HG03045 (cell line): ENCODE measurements at regions not wholly inside any gene's neighbourhood (a gene's known extent, or its start where the extent isn't known, plus 50 kb on each side); places are given as distances from the start of the nearest gene placed in this dataset.

Experiments used
- ATAC-seq: cut with Tn5 transposase; IDR thresholded peaks from one replicate; pipeline ENCODE4 v1.9.1; 2021; ENCODE audit warnings: mild to moderate bottlenecking, moderate library complexity; ENCODE audit not compliant: unreplicated experiment

DNA sequence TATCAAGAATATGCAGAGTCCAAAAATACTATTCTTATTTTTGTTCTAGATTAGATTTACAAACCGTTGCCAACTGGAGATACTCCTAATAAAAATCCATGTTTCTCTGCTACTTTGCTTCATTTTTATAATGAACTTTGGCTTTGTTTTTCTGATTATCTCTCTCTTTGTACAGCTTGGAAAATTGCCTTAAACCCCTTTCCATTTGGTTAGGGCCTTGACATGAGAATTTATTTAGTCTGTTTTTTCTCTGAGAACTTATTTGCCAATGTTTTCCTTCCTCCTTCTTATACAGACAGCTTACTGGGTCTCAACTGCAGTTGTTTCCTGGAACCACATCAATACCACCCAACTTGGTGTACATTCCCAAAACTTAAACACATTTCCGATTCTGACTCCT lies 555.4 kb downstream of the SLITRK6 start:
- no peak for ATAC-seq

DNA sequence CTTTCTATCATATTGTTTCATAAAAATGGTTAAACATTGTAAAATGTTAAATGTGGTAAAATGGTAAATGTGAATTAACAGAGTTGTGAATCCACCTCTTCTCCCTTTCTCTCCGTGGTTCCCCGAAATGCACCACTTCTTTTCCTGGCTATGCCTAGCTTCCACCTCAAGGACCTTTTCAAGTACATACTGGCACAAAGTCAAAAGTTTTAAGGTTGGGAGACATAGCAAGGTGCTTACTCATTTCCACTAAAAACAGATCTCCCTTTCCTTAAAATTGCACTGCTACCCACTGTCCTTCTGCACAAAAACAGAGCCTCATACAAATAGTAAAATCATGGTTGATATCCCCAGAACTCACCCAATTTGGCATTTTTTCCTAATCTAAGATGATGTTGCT lies 558.2 kb downstream of the SLITRK6 start:
- no peak for ATAC-seq

- ATAC-seq: no peak
These were observed 562.8 kb downstream of the SLITRK6 start for GRCh38 chr13:85236413-85236812.

DNA sequence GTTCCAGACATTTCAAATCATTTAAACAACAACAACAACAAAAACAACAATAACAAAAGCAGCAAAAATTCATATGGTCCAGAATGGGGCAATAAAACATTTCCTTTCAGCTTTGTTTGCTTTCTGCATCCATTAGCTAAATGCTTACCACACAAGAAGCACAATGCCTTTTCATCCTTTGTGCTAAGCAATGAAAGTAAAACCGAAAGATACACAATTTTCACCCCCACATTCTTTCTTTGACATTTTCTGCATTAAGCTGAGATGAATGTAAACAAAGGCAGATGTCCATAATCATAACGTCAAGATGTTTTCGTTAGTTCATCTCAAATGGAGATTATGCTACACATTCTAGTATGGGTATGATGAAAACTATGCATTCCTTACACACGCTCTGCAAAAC lies 568.5 kb downstream of the SLITRK6 start:
- ATAC-seq: no peak

- ATAC-seq: no peak
These were observed 570.5 kb downstream of the SLITRK6 start for GRCh38 chr13:85228692-85229091.

DNA sequence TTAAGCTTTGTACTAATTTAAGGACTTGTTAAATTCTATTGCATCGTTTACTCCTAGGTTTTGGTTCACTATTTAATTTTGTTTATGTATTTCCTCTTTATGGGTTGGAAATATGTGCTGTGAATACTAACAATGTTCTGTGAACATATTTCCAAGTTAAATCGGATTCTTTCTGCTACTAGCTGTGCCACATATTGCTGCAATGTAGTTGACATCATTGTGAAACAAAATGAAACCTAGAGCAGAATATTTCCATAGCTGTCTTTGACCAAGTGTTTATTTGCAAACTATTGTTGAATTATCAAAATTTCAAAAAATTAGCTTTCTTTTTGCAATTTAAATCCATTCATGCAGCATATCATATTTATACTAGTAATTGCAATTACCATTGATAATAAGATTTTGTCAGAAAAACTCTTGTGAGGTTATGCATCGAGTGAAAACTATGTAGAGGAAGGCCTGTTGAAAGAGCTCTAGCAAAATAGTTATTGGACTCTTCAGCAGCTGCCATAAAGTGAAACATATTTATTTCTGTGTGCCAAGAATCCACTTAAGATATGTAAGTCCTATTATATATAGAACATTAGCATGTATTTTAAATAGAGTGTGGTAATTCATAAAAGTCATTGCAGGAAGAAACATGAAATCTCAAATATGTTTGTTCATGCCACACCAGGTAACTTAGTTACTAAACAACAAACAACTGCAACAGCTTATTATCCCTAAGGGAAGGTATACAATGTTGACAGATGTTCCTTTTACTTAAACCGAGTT lies 575.1 kb downstream of the SLITRK6 start:
- no peak for ATAC-seq

GRCh38 chr13:85216576-85216975 lies 582.6 kb downstream of the SLITRK6 start:
- no peak for ATAC-seq

DNA sequence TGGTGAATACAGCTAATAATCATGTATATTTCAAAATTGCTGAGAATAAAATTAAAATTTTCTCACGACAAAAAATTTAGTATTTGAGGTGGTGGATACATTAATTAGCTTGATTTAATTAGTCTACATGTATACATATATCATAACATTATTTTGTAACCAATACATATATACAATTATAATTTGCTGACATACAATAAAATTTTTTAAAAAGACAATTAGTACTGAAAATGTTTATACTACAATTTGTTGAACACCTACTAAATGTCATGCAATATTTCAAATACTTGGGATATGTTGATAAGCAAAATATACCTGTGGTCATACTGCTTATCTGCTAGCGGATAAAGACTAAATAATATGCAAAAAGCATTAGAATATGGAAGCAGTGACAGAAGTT lies 586.5 kb downstream of the SLITRK6 start:
- no peak for ATAC-seq

- ATAC-seq: no peak
These were observed 594.4 kb downstream of the SLITRK6 start for GRCh38 chr13:85204668-85205344.

DNA sequence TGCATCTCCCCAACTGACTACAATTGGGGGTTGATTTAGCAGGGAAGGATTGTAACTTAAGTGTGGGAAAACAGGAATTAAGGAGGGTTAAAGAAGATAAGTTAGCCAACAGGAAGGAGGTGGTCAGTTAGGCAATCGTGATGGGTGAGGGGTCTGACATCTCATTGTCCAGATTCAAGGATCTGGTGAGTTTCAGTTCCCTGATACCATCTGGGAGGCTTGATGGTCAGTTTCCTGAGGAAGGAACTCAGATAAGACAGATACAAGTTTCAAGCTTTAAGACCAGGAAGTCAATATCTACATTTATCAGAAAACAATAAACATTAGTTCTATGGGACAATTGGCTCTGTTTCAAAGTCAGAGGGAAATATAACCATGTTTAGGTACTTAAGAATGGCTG lies 601.8 kb downstream of the SLITRK6 start:
- no peak for ATAC-seq

DNA sequence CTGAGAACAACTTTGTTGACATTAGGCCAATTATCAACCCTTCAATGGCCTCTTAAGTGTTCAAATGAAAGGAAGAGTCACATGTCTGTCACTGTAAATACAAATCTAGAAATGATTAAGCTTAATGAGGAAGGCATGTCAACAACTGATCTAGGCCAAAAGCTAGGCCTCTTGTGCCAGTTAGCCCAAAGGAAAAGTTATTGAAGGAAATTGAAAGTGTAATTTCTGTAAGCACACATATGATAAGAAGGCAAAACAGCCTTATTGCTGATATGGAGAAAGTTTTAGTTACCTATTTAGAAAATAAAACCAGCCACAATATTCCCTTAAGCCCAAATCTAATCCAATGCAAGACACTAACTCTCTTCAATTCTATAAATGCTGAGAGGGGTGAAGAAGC lies 604.7 kb downstream of the SLITRK6 start:
- no peak for ATAC-seq

DNA sequence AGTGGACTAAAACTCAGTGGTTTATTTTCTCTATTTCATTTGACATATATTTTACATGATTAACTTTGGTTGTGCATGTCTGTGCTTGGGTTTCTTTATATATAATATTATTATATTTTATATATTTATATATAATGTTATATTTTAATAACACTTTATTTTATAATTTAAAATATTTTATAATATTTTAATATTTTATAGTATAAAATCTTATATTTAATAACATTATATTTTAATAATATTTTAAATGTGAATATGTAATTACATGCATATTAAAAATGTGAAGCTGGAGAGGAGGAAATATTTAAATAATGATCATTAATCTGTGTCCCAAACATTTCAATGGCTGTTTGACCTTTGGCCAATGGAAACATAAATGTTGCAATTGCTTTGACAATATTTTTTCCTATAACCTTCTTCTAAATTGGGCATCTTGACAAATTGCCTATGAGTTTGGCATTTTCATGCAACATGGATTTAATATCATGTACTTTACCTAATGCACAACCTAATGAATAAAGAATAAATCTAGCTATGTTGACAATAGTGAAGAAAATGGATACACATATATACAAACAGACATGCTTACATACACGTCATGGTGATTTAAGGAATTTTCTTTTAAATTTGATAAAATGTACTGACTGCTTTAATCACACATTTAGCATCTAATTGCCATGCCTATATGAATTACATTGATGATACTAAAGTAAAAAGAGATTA lies 607.1 kb downstream of the SLITRK6 start:
- ATAC-seq: no peak

- ATAC-seq: no peak
These were observed 612.7 kb downstream of the SLITRK6 start for GRCh38 chr13:85186356-85187045.

DNA sequence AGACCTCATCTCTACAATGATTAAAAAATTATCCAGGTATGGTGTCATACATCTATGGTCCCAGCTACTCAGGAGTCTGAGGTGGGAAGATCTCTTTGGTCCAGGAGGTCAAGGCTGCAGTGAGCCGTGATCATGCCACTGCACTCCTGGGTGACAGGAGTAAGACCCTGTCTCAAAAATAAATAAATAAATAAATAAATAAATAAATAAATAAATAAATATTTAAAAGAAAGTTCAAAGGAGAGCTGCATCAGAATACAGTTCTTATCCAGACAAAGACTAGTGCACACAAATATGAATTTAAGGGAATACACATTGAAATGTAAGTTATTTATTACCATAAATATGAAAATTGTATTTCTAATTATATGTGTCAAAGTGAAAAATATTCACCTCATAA lies 624.9 kb downstream of the SLITRK6 start:
- no peak for ATAC-seq

DNA sequence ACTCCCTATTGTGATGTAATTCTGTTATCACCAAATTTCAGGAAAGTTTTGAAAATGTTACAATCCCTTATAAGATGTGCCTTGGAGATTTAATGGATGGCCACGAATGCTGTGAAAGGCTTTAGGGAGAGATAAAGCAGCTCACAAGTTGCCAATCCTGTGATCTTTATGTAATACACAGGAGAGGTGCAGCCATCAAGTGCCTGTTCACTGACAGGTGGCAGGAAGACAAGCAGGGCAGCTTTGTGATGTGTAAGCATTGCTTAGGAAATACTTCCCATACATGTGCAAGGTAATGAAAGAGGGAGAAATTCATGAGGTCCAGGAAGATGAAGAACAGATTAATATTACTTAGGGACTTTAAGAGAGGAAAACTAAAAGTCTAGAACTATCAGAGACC lies 628.8 kb downstream of the SLITRK6 start:
- ATAC-seq: no peak

DNA sequence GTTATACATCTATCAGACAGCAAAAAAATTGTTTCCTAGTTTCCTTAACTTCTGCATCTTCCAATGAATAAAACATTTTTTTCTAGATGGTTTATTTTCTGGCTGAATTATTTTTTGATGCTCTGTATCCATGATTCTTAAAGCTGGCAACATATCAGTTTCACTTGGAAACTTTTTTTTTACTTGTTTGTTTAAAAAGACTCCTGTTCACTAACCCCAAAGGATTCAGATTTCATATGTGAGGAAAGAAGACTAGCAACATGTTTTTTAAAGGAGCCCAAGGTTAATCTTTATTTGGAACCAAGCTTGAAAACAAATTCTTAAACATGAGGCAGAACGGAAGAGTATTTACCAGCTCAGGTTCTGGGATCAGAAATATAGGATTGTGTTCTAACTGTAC lies 632.3 kb downstream of the SLITRK6 start:
- ATAC-seq: no peak

- no peak for ATAC-seq
These were observed 636.2 kb downstream of the SLITRK6 start for GRCh38 chr13:85163063-85163462.

GRCh38 chr13:85148009-85148408 lies 651.2 kb downstream of the SLITRK6 start:
- ATAC-seq: no peak

DNA sequence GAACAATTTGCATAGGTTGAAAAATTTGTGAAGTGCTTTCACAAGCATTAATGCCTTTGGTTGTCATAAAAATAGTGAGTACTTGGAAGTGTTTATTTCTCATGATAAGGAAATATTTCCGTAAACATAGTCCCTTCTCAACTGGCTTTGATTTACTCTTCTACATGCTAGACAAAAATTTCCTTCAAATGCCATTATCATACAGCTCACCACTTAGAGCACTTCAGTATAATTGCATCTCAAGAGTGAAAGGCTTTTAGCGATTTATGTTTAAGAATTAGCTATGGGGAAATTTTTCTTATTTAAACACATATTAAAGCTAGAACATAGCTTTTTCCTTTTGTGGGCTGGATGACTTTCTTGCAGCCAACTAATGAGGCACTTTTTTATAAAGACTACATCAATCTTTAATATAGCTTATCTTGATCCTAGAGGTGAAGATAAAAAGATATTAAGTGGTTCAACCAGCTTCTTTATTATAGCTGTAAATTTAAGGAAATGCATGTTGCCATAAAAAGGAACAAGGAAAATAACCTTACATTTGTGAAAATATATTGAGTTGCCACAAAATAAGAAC lies 656.8 kb downstream of the SLITRK6 start:
- ATAC-seq: no peak

DNA sequence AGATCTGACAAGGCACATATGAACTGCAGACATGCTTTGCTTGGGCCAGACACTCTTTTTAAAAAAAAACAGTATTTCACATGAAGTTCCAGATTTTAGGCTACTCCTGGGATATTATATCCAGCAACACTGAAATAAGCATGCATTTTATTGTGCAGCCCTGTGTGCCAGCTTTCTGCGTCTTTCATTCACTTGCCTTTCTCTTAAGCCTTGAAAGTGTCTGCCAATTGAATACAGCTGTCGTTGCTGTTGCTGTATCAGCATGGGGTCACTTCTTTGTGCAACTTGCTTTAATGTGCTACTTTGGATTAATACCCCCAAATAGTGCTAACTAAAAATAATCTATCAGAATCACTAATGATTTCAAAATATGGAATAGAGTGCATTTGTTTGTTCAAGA lies 657.8 kb downstream of the SLITRK6 start:
- no peak for ATAC-seq

GRCh38 chr13:85140192-85140591 lies 659.0 kb downstream of the SLITRK6 start:
- no peak for ATAC-seq
